Caco-2 (cell line): ENCODE measurements at regions not wholly inside any gene's neighbourhood (a gene's known extent, or its start where the extent isn't known, plus 50 kb on each side); places are given as distances from the start of the nearest gene placed in this dataset.

Experiments
- BruUV-seq: library from RNA; stranded (reverse); fragments of 400-500 nt; replicated peaks from 2 replicates; lab custom pipeline; 2021; lab: Mats Ljungman, UMichigan
- CTCF ChIA-PET: fragments of 300-600 bp; sonication (Branson Sonifier 250); formaldehyde crosslinking; loops from one replicate; lab custom pipeline; 2022; ENCODE audit warnings: antibody characterized with exemption; lab: Charles Lee
- POLR2A ChIA-PET: fragments of 300-600 bp; sonication (Branson Sonifier 250); formaldehyde crosslinking; loops from one replicate; lab custom pipeline; 2022; ENCODE audit warnings: antibody characterized with exemption; lab: Charles Lee
- DNase-seq, 2 experiments: peaks; one replicate each; pipeline versions ENCODE4 v3.0.0 to v3.0.0-alpha.2; 2020 to 2022
- H3K27me3 ChIP-seq: replicated peaks from 2 replicates; pipeline ENCODE4 v1.6.0; 2011; ENCODE audit warnings: low read length; ENCODE audit not compliant: control insufficient read depth, insufficient read depth
- H3K36me3 ChIP-seq: 2 replicates; pipeline ENCODE4 v1.5.1; 2011; ENCODE audit warnings: low read length; ENCODE audit not compliant: control insufficient read depth, insufficient read depth
- H3K4me1 ChIP-seq: fragments of 250-450 bp; sonication (Bioruptor Pico); 2 replicates; pipeline ENCODE4 v1.5.1; 2020; ENCODE audit warnings: mild to moderate bottlenecking
- H3K4me3 ChIP-seq: 2 replicates; pipeline ENCODE4 v1.5.1; 2011; ENCODE audit warnings: low read depth, mild to moderate bottlenecking, control low read depth, low read length
- H3K9me3 ChIP-seq: fragments of 250-450 bp; sonication (Bioruptor Pico); 2 replicates; pipeline ENCODE4 v1.5.1; 2020; ENCODE audit warnings: mild to moderate bottlenecking, moderate library complexity
- H3K27ac Mint-ChIP-seq: one replicate; pipeline ENCODE4 v1.8.0; 2022; ENCODE audit warnings: mixed read lengths; ENCODE audit not compliant: unreplicated experiment
- H3K27me3 Mint-ChIP-seq: one replicate; pipeline ENCODE4 v1.8.0; 2022; ENCODE audit warnings: mixed read lengths; ENCODE audit not compliant: insufficient read depth, unreplicated experiment
- H3K36me3 Mint-ChIP-seq: one replicate; pipeline ENCODE4 v1.8.0; 2022; ENCODE audit warnings: mild to moderate bottlenecking, mixed read lengths; ENCODE audit not compliant: insufficient read depth, unreplicated experiment
- H3K4me1 Mint-ChIP-seq: one replicate; pipeline ENCODE4 v1.8.0; 2022; ENCODE audit warnings: low read depth, mixed read lengths; ENCODE audit not compliant: unreplicated experiment
- H3K4me3 Mint-ChIP-seq: one replicate; pipeline ENCODE4 v1.8.0; 2022; ENCODE audit warnings: mild to moderate bottlenecking, moderate library complexity, mixed read lengths; ENCODE audit not compliant: unreplicated experiment
- H3K9me3 Mint-ChIP-seq: one replicate; pipeline ENCODE4 v1.8.0; 2022; ENCODE audit warnings: mixed read lengths; ENCODE audit not compliant: unreplicated experiment
- CTCF ChIP-seq, 2 experiments: fragments of 200-600 bp in 1 of 2; IDR thresholded peaks; 1 replicate in 1 of 2; 2 replicates in 1 of 2; pipeline versions ENCODE4 v1.5.1 to v1.8.0; 2011 to 2022; ENCODE audit warnings: antibody characterized with exemption in 1 of 2, control low read depth in 1 of 2, inconsistent platforms in 1 of 2, low read depth in 1 of 2, low read length in 1 of 2, mild to moderate bottlenecking in 1 of 2, moderate library complexity in 1 of 2; ENCODE audit not compliant: insufficient read depth in 1 of 2, severe bottlenecking in 1 of 2, unreplicated experiment in 1 of 2
- intact Hi-C: fragments of 100-400 bp; cut with micrococcal nuclease; formaldehyde crosslinking; loops from one replicate; pipeline ENCODE4 v1.10.0; 2022; ENCODE audit not compliant: unreplicated experiment

- Histone ChIP-seq H3K9me3 (no peaks in the 10 kb centered on the region), H3K4me3 (no peak overlapping the region), H3K4me1 (no peaks in the 10 kb centered on the region), H3K27me3 (no peaks in the 10 kb centered on the region), H3K36me3 (no peaks in the 10 kb centered on the region)
- no peaks in the 10 kb centered on the region for H3K4me1 Mint-ChIP-seq
- no peaks in the 10 kb centered on the region for H3K36me3 Mint-ChIP-seq
- no TSS peak for BruUV-seq
- H3K4me3 Mint-ChIP-seq: no peak overlapping the region
- peaks cover 4% of the 10 kb centered on the region for H3K27me3 Mint-ChIP-seq
- POLR2A ChIA-PET: no interaction called here
- CTCF ChIA-PET: no interaction called here
- no peak overlapping the region for H3K27ac Mint-ChIP-seq
- no peaks in the 10 kb centered on the region for H3K9me3 Mint-ChIP-seq
- DNase-seq: no peak
- TF ChIP-seq CTCF (IDR thresholded peaks at IDR 0.05; ENCODE audit: insufficient read depth in 1 of 2, low read depth in 1 of 2, low read length in 1 of 2, severe bottlenecking in 1 of 2, unreplicated experiment in 1 of 2): no peak
- intact Hi-C loops: no loop called here
Observed at GRCh38 chr21:25297117-25297516, 310.2 kb downstream of the MRPL39 start.

- no peak overlapping the region for H3K4me3 Mint-ChIP-seq
- TF ChIP-seq CTCF (IDR thresholded peaks at IDR 0.05; ENCODE audit: insufficient read depth in 1 of 2, low read depth in 1 of 2, low read length in 1 of 2, severe bottlenecking in 1 of 2, unreplicated experiment in 1 of 2): no peak
- POLR2A ChIA-PET: no interaction called here
- Histone ChIP-seq H3K4me1 (no peaks in the 10 kb centered on the region), H3K4me3 (no peak overlapping the region), H3K9me3 (no peaks in the 10 kb centered on the region), H3K27me3 (no peaks in the 10 kb centered on the region), H3K36me3 (no peaks in the 10 kb centered on the region)
- no peak overlapping the region for H3K27ac Mint-ChIP-seq
- no peaks in the 10 kb centered on the region for H3K9me3 Mint-ChIP-seq
- DNase-seq: no peak
- no TSS peak for BruUV-seq
- no peaks in the 10 kb centered on the region for H3K4me1 Mint-ChIP-seq
- H3K27me3 Mint-ChIP-seq: peaks cover 4% of the 10 kb centered on the region
- CTCF ChIA-PET: no interaction called here
- intact Hi-C loops: no loop called here
- no peaks in the 10 kb centered on the region for H3K36me3 Mint-ChIP-seq
Observed at GRCh38 chr21:25296252-25296651, 311.0 kb downstream of the MRPL39 start.

- no TSS peak for BruUV-seq
Observed at GRCh38 chr21:25292396-25292795, 314.9 kb downstream of the MRPL39 start.

More at GRCh38 chr21:25292396-25292795, 314.9 kb downstream of the MRPL39 start:
- H3K4me3 Mint-ChIP-seq: no peak overlapping the region
- no peaks in the 10 kb centered on the region for H3K36me3 ChIP-seq
- intact Hi-C loops: no loop called here
- no peaks in the 10 kb centered on the region for H3K36me3 Mint-ChIP-seq
- no peak overlapping the region for H3K27ac Mint-ChIP-seq
- ChIA-PET POLR2A (no interaction called here), CTCF (no interaction called here)
- no peaks in the 10 kb centered on the region for H3K9me3 Mint-ChIP-seq
- no peaks in the 10 kb centered on the region for H3K27me3 ChIP-seq
- no peaks in the 10 kb centered on the region for H3K4me1 Mint-ChIP-seq
- H3K27me3 Mint-ChIP-seq: peaks cover 4% of the 10 kb centered on the region
- DNase-seq: no peak
- no peaks in the 10 kb centered on the region for H3K9me3 ChIP-seq
- H3K4me1 ChIP-seq: no peaks in the 10 kb centered on the region
- H3K4me3 ChIP-seq: no peak overlapping the region
- no peak for TF ChIP-seq CTCF (IDR thresholded peaks at IDR 0.05; ENCODE audit: insufficient read depth in 1 of 2, low read depth in 1 of 2, low read length in 1 of 2, severe bottlenecking in 1 of 2, unreplicated experiment in 1 of 2)
